Endothelial cell of umbilical vein (primary cell): ENCODE measurements at regions not wholly inside any gene's neighbourhood (a gene's known extent, or its start where the extent isn't known, plus 50 kb on each side); places are given as distances from the start of the nearest gene placed in this dataset.

Source experiments
- BruUV-seq: library from RNA; stranded (reverse); fragments of 400-500 nt; replicated peaks from 2 replicates; lab custom pipeline; 2021; lab: Mats Ljungman, UMichigan
- CTCF ChIA-PET: fragments of 300-600, 350-600 bp; sonication (Branson Sonifier 250); formaldehyde crosslinking; loops from one replicate; lab custom pipeline; 2021; ENCODE audit warnings: antibody characterized with exemption, inconsistent platforms; lab: Charles Lee
- POLR2A ChIA-PET: fragments of 300-600, 350-600 bp; sonication (Branson Sonifier 250); formaldehyde crosslinking; loops from one replicate; lab custom pipeline; 2021; ENCODE audit warnings: antibody characterized with exemption, inconsistent platforms; lab: Charles Lee
- DNase-seq: peaks from one replicate; pipeline ENCODE4 v3.0.0-alpha.2; 2011; ENCODE audit warnings: low read depth, low spot score
- FAIRE-seq: peaks from 2 replicates; lab custom pipeline; 2011; peaks lifted over from hg19 to GRCh38; lab: Jason Lieb, UNC
- H2AFZ ChIP-seq: 2 replicates; pipeline ENCODE4 v1.6.0; 2012; ENCODE audit warnings: low read depth, low read length, control low read depth, inconsistent platforms
- H3K27ac ChIP-seq: 2 replicates; pipeline ENCODE4 v1.5.1; 2011; ENCODE audit warnings: low read depth, mild to moderate bottlenecking, control low read depth, low read length, moderate library complexity; ENCODE audit not compliant: insufficient read depth
- H3K27me3 ChIP-seq, 2 experiments: 2 replicates each; pipeline versions ENCODE4 v1.6.0 to v1.6.1; 2011; ENCODE audit warnings: low read length in 2 of 2, mixed read lengths in 1 of 2; ENCODE audit not compliant: control insufficient read depth in 2 of 2, insufficient read depth in 2 of 2
- H3K36me3 ChIP-seq, 2 experiments: 2 replicates in 1 of 2; 3 replicates in 1 of 2; pipeline ENCODE4 v1.5.1; 2011; ENCODE audit warnings: low read length in 2 of 2, mild to moderate bottlenecking in 1 of 2, moderate library complexity in 1 of 2; ENCODE audit not compliant: control insufficient read depth in 2 of 2, insufficient read depth in 2 of 2; ENCODE audit errors: extremely low read depth in 1 of 2
- H3K4me1 ChIP-seq: 3 replicates; pipeline ENCODE4 v1.5.1; 2011; ENCODE audit warnings: mild to moderate bottlenecking, low read length; ENCODE audit not compliant: control insufficient read depth, insufficient read depth; ENCODE audit errors: extremely low read depth
- H3K4me2 ChIP-seq: 2 replicates; pipeline ENCODE4 v1.6.1; 2011; ENCODE audit warnings: low read length, control low read depth, mixed read lengths; ENCODE audit not compliant: insufficient read depth
- H3K4me3 ChIP-seq, 3 experiments: fragments of 200-600 bp in 1 of 3; sonication (generic), shearing (Covaris generic) in 1 of 3; replicated peaks in 1 of 3; 2 replicates each; pipeline ENCODE4 v1.5.1; 2011 to 2016; ENCODE audit warnings: control low read depth in 3 of 3, low read length in 3 of 3, mild to moderate bottlenecking in 2 of 3, inconsistent platforms in 1 of 3, low read depth in 1 of 3, moderate library complexity in 1 of 3; ENCODE audit not compliant: insufficient read depth in 1 of 3
- H3K79me2 ChIP-seq: 2 replicates; pipeline ENCODE4 v1.6.0; 2012; ENCODE audit warnings: low read length, inconsistent platforms; ENCODE audit not compliant: control insufficient read depth, insufficient read depth
- H3K9ac ChIP-seq: replicated peaks from 2 replicates; pipeline ENCODE3; 2011; ENCODE audit warnings: low read length, control low read depth; ENCODE audit not compliant: insufficient read depth; ENCODE audit errors: extremely low read depth
- H3K9me1 ChIP-seq: replicated peaks from 3 replicates; pipeline ENCODE4 v1.6.0; 2011; ENCODE audit warnings: mild to moderate bottlenecking, low read length; ENCODE audit not compliant: control insufficient read depth, insufficient read depth; ENCODE audit errors: extremely low read depth
- H3K9me3 ChIP-seq: replicated peaks from 2 replicates; pipeline ENCODE4 v1.5.1; 2012; ENCODE audit warnings: low read length, inconsistent platforms; ENCODE audit not compliant: control insufficient read depth, insufficient read depth
- H4K20me1 ChIP-seq: replicated peaks from 2 replicates; pipeline ENCODE3; 2011; ENCODE audit warnings: mild to moderate bottlenecking, low read length; ENCODE audit not compliant: control insufficient read depth, insufficient read depth; ENCODE audit errors: extremely low read depth
- EZH2 ChIP-seq: IDR thresholded peaks from 2 replicates; pipeline ENCODE4 v1.6.1; 2012; ENCODE audit warnings: borderline replicate concordance, low read depth, mild to moderate bottlenecking, moderate library complexity, low read length, inconsistent platforms; ENCODE audit not compliant: severe bottlenecking
- FOS ChIP-seq: IDR thresholded peaks from 2 replicates; pipeline ENCODE4 v1.6.1; 2011; ENCODE audit warnings: mild to moderate bottlenecking, low read length, moderate library complexity, borderline replicate concordance; ENCODE audit not compliant: insufficient read depth
- GATA2 ChIP-seq: IDR thresholded peaks from 2 replicates; pipeline ENCODE4 v1.7.0; 2011; ENCODE audit warnings: low read depth, mild to moderate bottlenecking, moderate library complexity, mixed read lengths, low read length; ENCODE audit not compliant: insufficient read length, insufficient read depth
- JUN ChIP-seq: IDR thresholded peaks from 2 replicates; pipeline ENCODE4 v1.6.1; 2011; ENCODE audit warnings: borderline replicate concordance, low read depth; ENCODE audit not compliant: insufficient read length, insufficient read depth
- MYC ChIP-seq: IDR thresholded peaks from one replicate; pipeline ENCODE4 v1.6.1; 2011; ENCODE audit warnings: mild to moderate bottlenecking, low read depth, low read length
- POLR2A ChIP-seq: IDR thresholded peaks from 2 replicates; pipeline ENCODE4 v1.6.1; 2012; ENCODE audit warnings: low read depth, mild to moderate bottlenecking, control low read depth, low read length
- POLR2AphosphoS5 ChIP-seq: IDR thresholded peaks from 2 replicates; pipeline ENCODE4 v1.6.1; 2012; ENCODE audit warnings: low read depth, mild to moderate bottlenecking, control low read depth, low read length, moderate library complexity; ENCODE audit not compliant: insufficient read depth
- dilution Hi-C: fragments of 300-500 bp; cut with MboI; formaldehyde crosslinking; loops from one replicate; pipeline ENCODE4 v1.15.0; 2019; ENCODE audit warnings: low sequenced_read_pairs; ENCODE audit not compliant: extremely low pct_ligation_motif_present
- intact Hi-C: fragments of 100-400 bp; cut with micrococcal nuclease; formaldehyde crosslinking; loops from one replicate; pipeline ENCODE4 v1.10.0; 2022
- TF ChIP-seq, protein P1 (sequence below), 2 donors: IDR thresholded peaks; 1 replicate in 1 of 2; 2 replicates in 1 of 2; pipeline ENCODE4 v1.5.1; 2011; ENCODE audit warnings: low read length in 2 of 2, mild to moderate bottlenecking in 2 of 2, moderate library complexity in 2 of 2, control low read depth in 1 of 2, inconsistent platforms in 1 of 2, low read depth in 1 of 2; ENCODE audit not compliant: insufficient read depth in 1 of 2; ENCODE audit errors: extremely low read depth in 1 of 2
- TF ChIP-seq, protein P2 (sequence below): IDR thresholded peaks from 2 replicates; pipeline ENCODE4 v1.6.1; 2011; ENCODE audit not compliant: insufficient read depth, insufficient read length

DNA sequence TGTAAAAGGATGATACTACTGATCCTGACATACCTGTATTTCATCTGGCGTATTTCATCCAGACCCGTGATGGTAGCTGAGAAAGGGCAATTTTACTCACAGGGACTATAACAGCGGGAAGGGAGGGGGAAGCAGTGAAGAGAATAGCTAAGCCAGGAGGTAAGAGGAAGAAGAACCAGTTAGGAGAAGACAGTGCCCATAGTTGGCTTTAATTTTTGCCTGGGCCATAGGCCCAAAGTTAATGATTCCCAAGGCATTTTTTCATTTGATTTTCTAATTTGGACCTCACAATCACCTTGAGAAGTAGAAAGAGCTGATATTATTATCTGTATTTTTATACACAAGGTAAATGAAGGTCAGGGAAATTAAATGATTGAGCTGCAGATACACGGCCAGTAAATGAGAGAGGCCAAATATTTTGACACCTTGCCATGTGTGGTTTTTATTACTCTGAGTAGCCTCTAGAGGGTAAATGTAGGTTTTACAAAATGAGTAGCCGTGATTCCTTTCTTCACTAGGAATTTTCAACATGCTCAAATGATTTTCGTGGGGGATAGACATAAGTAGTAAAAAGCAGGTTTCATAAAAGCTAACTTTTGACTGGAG is 382.2 kb downstream of the FUT8 start:
- Histone ChIP-seq H3K4me1 (no peaks in the 10 kb centered on the region), H3K4me3 (no peak overlapping the region), H3K9me1 (no peaks in the 10 kb centered on the region), H3K36me3 (no peaks in the 10 kb centered on the region), H3K9ac (no peak overlapping the region), H3K4me2 (no peak overlapping the region), H2AFZ (no peak overlapping the region), H3K79me2 (no peaks in the 10 kb centered on the region), H4K20me1 (no peaks in the 10 kb centered on the region), H3K27ac (no peak overlapping the region), H3K27me3 (no peaks in the 10 kb centered on the region), H3K9me3 (no peaks in the 10 kb centered on the region)
- dilution Hi-C loops: no loop called here
- TF ChIP-seq GATA2 (no peak), POLR2AphosphoS5 (no peak), JUN (no peak), EZH2 (no peak), FOS (no peak), MYC (no peak), POLR2A (no peak)
- TF ChIP-seq, protein P1, sequence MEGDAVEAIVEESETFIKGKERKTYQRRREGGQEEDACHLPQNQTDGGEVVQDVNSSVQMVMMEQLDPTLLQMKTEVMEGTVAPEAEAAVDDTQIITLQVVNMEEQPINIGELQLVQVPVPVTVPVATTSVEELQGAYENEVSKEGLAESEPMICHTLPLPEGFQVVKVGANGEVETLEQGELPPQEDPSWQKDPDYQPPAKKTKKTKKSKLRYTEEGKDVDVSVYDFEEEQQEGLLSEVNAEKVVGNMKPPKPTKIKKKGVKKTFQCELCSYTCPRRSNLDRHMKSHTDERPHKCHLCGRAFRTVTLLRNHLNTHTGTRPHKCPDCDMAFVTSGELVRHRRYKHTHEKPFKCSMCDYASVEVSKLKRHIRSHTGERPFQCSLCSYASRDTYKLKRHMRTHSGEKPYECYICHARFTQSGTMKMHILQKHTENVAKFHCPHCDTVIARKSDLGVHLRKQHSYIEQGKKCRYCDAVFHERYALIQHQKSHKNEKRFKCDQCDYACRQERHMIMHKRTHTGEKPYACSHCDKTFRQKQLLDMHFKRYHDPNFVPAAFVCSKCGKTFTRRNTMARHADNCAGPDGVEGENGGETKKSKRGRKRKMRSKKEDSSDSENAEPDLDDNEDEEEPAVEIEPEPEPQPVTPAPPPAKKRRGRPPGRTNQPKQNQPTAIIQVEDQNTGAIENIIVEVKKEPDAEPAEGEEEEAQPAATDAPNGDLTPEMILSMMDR (IDR thresholded peaks at IDR 0.05; ENCODE audit: extremely low read depth in 1 of 2, insufficient read depth in 1 of 2, low read depth in 1 of 2, low read length in 2 of 2): no peak
- TF ChIP-seq, protein P2, sequence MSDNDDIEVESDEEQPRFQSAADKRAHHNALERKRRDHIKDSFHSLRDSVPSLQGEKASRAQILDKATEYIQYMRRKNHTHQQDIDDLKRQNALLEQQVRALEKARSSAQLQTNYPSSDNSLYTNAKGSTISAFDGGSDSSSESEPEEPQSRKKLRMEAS: no peak
- ChIA-PET POLR2A (no interaction called here), CTCF (interaction anchor here (2.5 kb wide), 1 partner anchor 30 kb away, joined by 14 read pairs; no protein-coding TSS in a partner anchor)
- DNase-seq (no peak), FAIRE-seq (no peak)
- intact Hi-C loops: no loop called here
- BruUV-seq: no TSS peak
